HepG2 (cell line): ENCODE measurements at regions not wholly inside any gene's neighbourhood (a gene's known extent, or its start where the extent isn't known, plus 50 kb on each side); places are given as distances from the start of the nearest gene placed in this dataset.

Experiments
- ATAC-seq: fragments of 200-7000 bp; cut with Tn5 transposase; 3 replicates; pipeline ENCODE4 v1.9.1; 2020; ENCODE audit warnings: mild to moderate bottlenecking, moderate library complexity
- BruUV-seq: library from RNA; stranded (reverse); fragments of 400-500 nt; replicated peaks from 2 replicates; lab custom pipeline; 2021; lab: Mats Ljungman, UMichigan
- CTCF ChIA-PET: fragments of 300-600 bp; formaldehyde crosslinking; extraction: SDS; loops from one replicate; lab custom pipeline; 2021; ENCODE audit warnings: low total read pairs, inconsistent platforms, low intra/inter-chr PET ratio; lab: Yijun Ruan, JAX
- POLR2A ChIA-PET: fragments of 350-600 bp; sonication (Branson Sonifier 250); formaldehyde crosslinking; loops from one replicate; lab custom pipeline; 2020; ENCODE audit warnings: antibody characterized with exemption, inconsistent platforms; lab: Yijun Ruan, JAX
- DNase-seq: peaks from one replicate; pipeline ENCODE4 v3.0.0-alpha.2; 2015; ENCODE audit warnings: low spot score
- FAIRE-seq: peaks from 3 replicates; lab custom pipeline; 2011; peaks lifted over from hg19 to GRCh38; lab: Jason Lieb, UNC
- H2AFZ ChIP-seq: one replicate; pipeline ENCODE4 v1.6.1; 2011; ENCODE audit warnings: low read length, inconsistent platforms
- H3K27ac ChIP-seq: fragments of 300-600 bp; 3 replicates; pipeline ENCODE4 v1.8.0; 2011; ENCODE audit warnings: mixed run types, mild to moderate bottlenecking, mixed read lengths, low read length, inconsistent platforms; ENCODE audit not compliant: insufficient read depth; ENCODE audit errors: extremely low read length
- H3K27me3 ChIP-seq, 2 experiments: fragments of 200-600 bp in 1 of 2; 2 replicates in 1 of 2; 3 replicates in 1 of 2; pipeline versions ENCODE4 v1.6.0 to v1.8.0; 2011; ENCODE audit warnings: low read length in 2 of 2, mild to moderate bottlenecking in 2 of 2, moderate library complexity in 2 of 2, inconsistent platforms in 1 of 2; ENCODE audit not compliant: insufficient read depth in 2 of 2, control insufficient read depth in 1 of 2
- H3K36me3 ChIP-seq, 2 experiments: fragments of 200-600 bp in 1 of 2; replicated peaks in 1 of 2; 2 replicates in 1 of 2; 3 replicates in 1 of 2; pipeline versions ENCODE4 v1.5.1 to v1.8.0; 2011; ENCODE audit warnings: low read length in 2 of 2, inconsistent platforms in 1 of 2; ENCODE audit not compliant: insufficient read depth in 2 of 2, control insufficient read depth in 1 of 2
- H3K4me1 ChIP-seq: 2 replicates; pipeline ENCODE4 v1.5.1; 2012; ENCODE audit warnings: low read length, inconsistent platforms; ENCODE audit not compliant: insufficient read depth
- H3K4me2 ChIP-seq: 2 replicates; pipeline ENCODE4 v1.6.0; 2011; ENCODE audit warnings: low read depth, low read length, inconsistent platforms
- H3K4me3 ChIP-seq, 3 experiments: fragments of 200-600 bp in 1 of 3; sonication (generic), shearing (Covaris generic) in 1 of 3; replicated peaks in 1 of 3; 2 replicates each; pipeline ENCODE4 v1.5.1; 2011 to 2016; ENCODE audit warnings: low read length in 3 of 3, inconsistent platforms in 2 of 3, low read depth in 2 of 3, mild to moderate bottlenecking in 2 of 3, control low read depth in 1 of 3, mixed read lengths in 1 of 3; ENCODE audit not compliant: insufficient read depth in 1 of 3
- H3K79me2 ChIP-seq: one replicate; pipeline ENCODE4 v1.6.1; 2011; ENCODE audit warnings: low read length, inconsistent platforms; ENCODE audit not compliant: insufficient read depth
- H3K9ac ChIP-seq: 2 replicates; pipeline ENCODE4 v1.6.0; 2011; ENCODE audit warnings: mild to moderate bottlenecking, low read depth, low read length, inconsistent platforms; ENCODE audit not compliant: insufficient read depth
- H3K9me3 ChIP-seq: 2 replicates; pipeline ENCODE4 v1.5.1; 2012; ENCODE audit warnings: mild to moderate bottlenecking, low read length
- H4K20me1 ChIP-seq: 2 replicates; pipeline ENCODE4 v1.6.0; 2011; ENCODE audit warnings: inconsistent platforms, mild to moderate bottlenecking, low read length, moderate library complexity; ENCODE audit not compliant: insufficient read depth
- RBAK ChIP-seq: sonication (generic); formaldehyde crosslinking; IDR thresholded peaks from 2 replicates; pipeline ENCODE4 v1.5.1; 2020; ENCODE audit warnings: mild to moderate bottlenecking, missing genetic modification reagents
- ZNF674 ChIP-seq: sonication (generic); formaldehyde crosslinking; IDR thresholded peaks from 2 replicates; pipeline ENCODE4 v1.5.0; 2020; ENCODE audit warnings: low read depth, mild to moderate bottlenecking, missing genetic modification reagents
- ZNF713 ChIP-seq: sonication (generic); formaldehyde crosslinking; IDR thresholded peaks from 2 replicates; pipeline ENCODE4 v1.4.0; 2020; ENCODE audit warnings: mild to moderate bottlenecking, missing genetic modification reagents
- WGBS: methylation state at CpG from one replicate; pipeline ENCODE4 v1.1.6; 2017; ENCODE audit warnings: low lambda C conversion rate; 5-methylcytosine and 5-hydroxymethylcytosine counted together
- in situ Hi-C: cut with HindIII; loops from 2 replicates; pipeline ENCODE4 v1.10.0; 2017; ENCODE audit warnings: low pct_unique_long_range_greater_than_20kb; ENCODE audit not compliant: extremely low pct_ligation_motif_present
- intact Hi-C: fragments of 100-400 bp; cut with micrococcal nuclease; formaldehyde crosslinking; loops from one replicate; pipeline ENCODE4 v1.10.0; 2022; ENCODE audit not compliant: unreplicated experiment
- TF ChIP-seq, protein P1 (sequence below): sonication (generic); formaldehyde crosslinking; IDR thresholded peaks from 2 replicates; pipeline ENCODE4 v1.4.0; 2020; ENCODE audit warnings: missing genetic modification reagents
- TF ChIP-seq, protein P2 (sequence below): sonication (generic); formaldehyde crosslinking; IDR thresholded peaks from 2 replicates; pipeline ENCODE4 v1.4.0; 2020; ENCODE audit warnings: mild to moderate bottlenecking, missing genetic modification reagents

DNA sequence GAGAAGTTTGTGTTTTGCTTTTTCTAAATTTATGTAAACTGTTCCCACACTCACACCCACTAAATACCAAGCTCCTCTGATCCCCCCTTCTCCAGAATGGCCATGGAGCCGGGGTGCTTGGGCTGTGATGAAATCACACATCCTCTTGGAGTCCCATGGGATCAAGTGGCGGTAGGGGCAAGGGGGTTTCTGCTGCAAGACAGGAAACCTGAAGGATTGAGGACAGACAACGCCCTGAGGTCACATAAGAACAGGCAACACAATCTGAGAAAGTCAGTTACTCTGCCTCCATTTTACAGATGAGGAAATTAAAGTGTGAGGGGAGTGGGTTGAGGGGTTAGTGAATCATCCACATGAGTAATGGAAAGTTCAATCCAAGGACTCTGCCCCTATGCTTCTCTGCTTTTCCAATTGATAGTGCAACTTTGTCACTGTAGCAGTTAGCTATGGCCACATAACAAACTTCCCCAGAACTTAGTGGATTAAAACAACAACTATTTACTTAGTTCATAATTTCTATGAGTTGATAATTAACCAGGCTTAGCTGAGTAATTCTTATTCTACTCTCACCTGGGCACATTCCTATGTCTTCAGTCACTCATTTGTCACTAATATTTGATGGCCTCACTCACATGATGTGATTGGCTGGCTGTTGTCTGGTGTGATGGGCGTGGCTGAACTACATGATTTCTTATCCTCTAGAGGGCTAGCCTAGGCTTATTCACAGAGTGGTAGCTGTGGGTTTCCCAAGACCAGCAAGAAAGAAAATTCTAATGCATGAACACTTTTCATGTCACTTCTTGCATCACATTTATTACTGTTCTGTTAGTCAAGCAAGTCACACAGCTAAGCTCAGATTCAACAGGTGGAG is 77.3 kb upstream of the ADRA1D start:
- peak; percentile 26 for FAIRE-seq
- BruUV-seq = no TSS peak
- Histone ChIP-seq H3K9me3 (no peaks in the 10 kb centered on the region), H3K79me2 (no peaks in the 10 kb centered on the region), H2AFZ (no peak overlapping the region), H3K36me3 (no peaks in the 10 kb centered on the region), H4K20me1 (no peaks in the 10 kb centered on the region), H3K9ac (no peak overlapping the region), H3K27ac (no peak overlapping the region), H3K4me1 (no peaks in the 10 kb centered on the region), H3K4me3 (no peak overlapping the region), H3K4me2 (no peak overlapping the region), H3K27me3 (peaks cover 3 to 17% of the 10 kb centered on the region in 2 experiments; a peak in 3 of 5 replicates)
- TF ChIP-seq, protein P1, sequence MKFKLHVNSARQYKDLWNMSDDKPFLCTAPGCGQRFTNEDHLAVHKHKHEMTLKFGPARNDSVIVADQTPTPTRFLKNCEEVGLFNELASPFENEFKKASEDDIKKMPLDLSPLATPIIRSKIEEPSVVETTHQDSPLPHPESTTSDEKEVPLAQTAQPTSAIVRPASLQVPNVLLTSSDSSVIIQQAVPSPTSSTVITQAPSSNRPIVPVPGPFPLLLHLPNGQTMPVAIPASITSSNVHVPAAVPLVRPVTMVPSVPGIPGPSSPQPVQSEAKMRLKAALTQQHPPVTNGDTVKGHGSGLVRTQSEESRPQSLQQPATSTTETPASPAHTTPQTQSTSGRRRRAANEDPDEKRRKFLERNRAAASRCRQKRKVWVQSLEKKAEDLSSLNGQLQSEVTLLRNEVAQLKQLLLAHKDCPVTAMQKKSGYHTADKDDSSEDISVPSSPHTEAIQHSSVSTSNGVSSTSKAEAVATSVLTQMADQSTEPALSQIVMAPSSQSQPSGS (CRISPR knock-in tag) = no peak
- peak; percentile 86 for TF ChIP-seq RBAK (CRISPR knock-in tag)
- no peak for ATAC-seq
- ChIA-PET POLR2A (no interaction called here), CTCF (no interaction called here)
- no peak for DNase-seq
- intact Hi-C loops (no loop called here), in situ Hi-C loops (no loop called here)
- WGBS = 3% methylated on average over 4 of the region's 4 CpGs

DNA sequence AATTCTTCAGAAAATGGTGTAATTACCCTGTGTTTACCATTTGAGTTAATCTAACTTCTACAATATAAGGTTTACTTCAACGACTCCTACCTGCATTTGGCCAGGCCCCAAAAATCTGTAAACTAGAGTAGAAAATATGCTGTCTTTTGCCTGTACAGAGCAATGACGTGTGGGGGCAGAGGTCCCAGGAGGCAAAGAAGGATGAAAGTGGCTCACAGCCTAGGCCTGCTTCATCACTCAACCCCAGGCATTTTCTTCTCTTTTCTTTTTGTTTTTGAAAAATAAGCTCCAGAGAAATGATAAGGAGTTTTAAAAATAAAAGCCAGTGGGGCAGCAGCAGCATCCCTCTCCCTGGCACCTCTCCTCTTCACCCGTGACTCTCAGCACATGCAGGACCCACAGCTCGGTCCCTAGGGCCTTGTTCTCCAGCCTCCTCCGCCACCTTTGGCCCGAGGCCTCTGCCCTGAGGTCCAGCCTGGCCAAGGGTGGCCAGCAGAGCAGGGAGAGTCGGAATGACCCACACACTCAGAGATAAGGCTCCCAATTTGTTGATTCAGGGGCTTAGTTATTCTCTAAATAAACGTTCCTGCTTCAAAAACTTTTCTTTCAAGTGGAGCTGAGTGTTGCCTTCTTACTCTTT is 76.6 kb upstream of the ADRA1D start:
- CTCF ChIA-PET = no interaction called here
- Histone ChIP-seq H3K4me3 (no peak overlapping the region), H4K20me1 (no peaks in the 10 kb centered on the region), H3K27ac (no peak overlapping the region), H3K27me3 (peaks cover 3 to 17% of the 10 kb centered on the region in 2 experiments; a peak in 3 of 5 replicates), H2AFZ (no peak overlapping the region), H3K9ac (no peak overlapping the region), H3K36me3 (no peaks in the 10 kb centered on the region), H3K9me3 (no peaks in the 10 kb centered on the region), H3K4me1 (no peaks in the 10 kb centered on the region), H3K79me2 (no peaks in the 10 kb centered on the region), H3K4me2 (no peak overlapping the region)
- DNase-seq (no peak), FAIRE-seq (no peak), ATAC-seq (no peak; the same call in 2 of the 3 replicates)
- intact Hi-C loops = no loop called here
- POLR2A ChIA-PET = no interaction called here
- in situ Hi-C loops = no loop called here
- TF ChIP-seq, protein P2, sequence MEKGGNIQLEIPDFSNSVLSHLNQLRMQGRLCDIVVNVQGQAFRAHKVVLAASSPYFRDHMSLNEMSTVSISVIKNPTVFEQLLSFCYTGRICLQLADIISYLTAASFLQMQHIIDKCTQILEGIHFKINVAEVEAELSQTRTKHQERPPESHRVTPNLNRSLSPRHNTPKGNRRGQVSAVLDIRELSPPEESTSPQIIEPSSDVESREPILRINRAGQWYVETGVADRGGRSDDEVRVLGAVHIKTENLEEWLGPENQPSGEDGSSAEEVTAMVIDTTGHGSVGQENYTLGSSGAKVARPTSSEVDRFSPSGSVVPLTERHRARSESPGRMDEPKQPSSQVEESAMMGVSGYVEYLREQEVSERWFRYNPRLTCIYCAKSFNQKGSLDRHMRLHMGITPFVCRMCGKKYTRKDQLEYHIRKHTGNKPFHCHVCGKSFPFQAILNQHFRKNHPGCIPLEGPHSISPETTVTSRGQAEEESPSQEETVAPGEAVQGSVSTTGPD (CRISPR knock-in tag) = no peak
- no peak for TF ChIP-seq ZNF674 (CRISPR knock-in tag)
- no peak for TF ChIP-seq ZNF713 (CRISPR knock-in tag)
- no TSS peak for BruUV-seq
- 8% methylated on average over 8 of the region's 8 CpGs for WGBS
